Mesendoderm (in vitro differentiated cells): ENCODE measurements at regions not wholly inside any gene's neighbourhood (a gene's known extent, or its start where the extent isn't known, plus 50 kb on each side); places are given as distances from the start of the nearest gene placed in this dataset.

Source experiments
- DNase-seq: peaks from one replicate; pipeline ENCODE4 v3.0.0; 2013
- H2AK5ac ChIP-seq: 2 replicates; pipeline ENCODE4 v1.6.1; 2013; ENCODE audit warnings: low read length, inconsistent platforms
- H2BK120ac ChIP-seq: 2 replicates; pipeline ENCODE4 v1.6.1; 2013; ENCODE audit warnings: low read depth, mild to moderate bottlenecking, low read length, moderate library complexity, mixed read lengths
- H2BK15ac ChIP-seq: replicated peaks from 2 replicates; pipeline ENCODE4 v1.6.1; 2013; ENCODE audit warnings: low read depth, mild to moderate bottlenecking, moderate library complexity
- H2BK5ac ChIP-seq: 2 replicates; pipeline ENCODE4 v1.6.1; 2013; ENCODE audit warnings: low read length, inconsistent platforms
- H3K18ac ChIP-seq: 2 replicates; pipeline ENCODE4 v1.6.1; 2013; ENCODE audit warnings: mild to moderate bottlenecking, low read length, mixed read lengths
- H3K23ac ChIP-seq: one replicate; pipeline ENCODE4 v1.6.1; 2013; ENCODE audit warnings: low read length
- H3K27ac ChIP-seq: 2 replicates; pipeline ENCODE4 v1.5.1; 2013; ENCODE audit warnings: low read depth, mild to moderate bottlenecking, inconsistent platforms, low read length, moderate library complexity
- H3K27me3 ChIP-seq: 2 replicates; pipeline ENCODE4 v1.6.1; 2013; ENCODE audit warnings: low read length, control low read depth, mild to moderate bottlenecking, inconsistent platforms; ENCODE audit not compliant: insufficient read depth, poor library complexity
- H3K36me3 ChIP-seq: 2 replicates; pipeline ENCODE4 v1.6.1; 2013; ENCODE audit warnings: low read length, inconsistent platforms; ENCODE audit not compliant: control insufficient read depth, insufficient read depth
- H3K4ac ChIP-seq: one replicate; pipeline ENCODE4 v1.6.1; 2013; ENCODE audit warnings: low read depth, mild to moderate bottlenecking, low read length, moderate library complexity
- H3K4me1 ChIP-seq: 2 replicates; pipeline ENCODE4 v1.6.1; 2013; ENCODE audit warnings: low read depth, low read length, inconsistent platforms; ENCODE audit not compliant: control insufficient read depth
- H3K4me2 ChIP-seq: 2 replicates; pipeline ENCODE4 v1.6.1; 2013; ENCODE audit warnings: low read length
- H3K4me3 ChIP-seq: 2 replicates; pipeline ENCODE4 v1.5.1; 2013; ENCODE audit warnings: mild to moderate bottlenecking, low read length
- H3K56ac ChIP-seq: one replicate; pipeline ENCODE4 v1.6.1; 2013; ENCODE audit warnings: low read length
- H3K79me1 ChIP-seq: 2 replicates; pipeline ENCODE4 v1.6.1; 2013; ENCODE audit warnings: low read length, inconsistent platforms
- H3K79me2 ChIP-seq: 2 replicates; pipeline ENCODE4 v1.6.1; 2013; ENCODE audit warnings: mild to moderate bottlenecking, low read length; ENCODE audit not compliant: control insufficient read depth, insufficient read depth
- H3K9ac ChIP-seq: 2 replicates; pipeline ENCODE4 v1.6.1; 2013; ENCODE audit warnings: low read length, inconsistent platforms
- H4K5ac ChIP-seq: one replicate; pipeline ENCODE4 v1.6.1; 2013; ENCODE audit warnings: low read length
- H4K8ac ChIP-seq: one replicate; pipeline ENCODE4 v1.6.1; 2013; ENCODE audit warnings: low read depth, mild to moderate bottlenecking, control low read depth, low read length, moderate library complexity
- WGBS: extraction: QIAGEN DNeasy Blood & Tissue Kit; methylation state at CpG from one replicate; pipeline ENCODE4 v1.1.7; 2013; ENCODE audit warnings: low lambda C conversion rate, missing lambda C conversion rate; ENCODE audit not compliant: insufficient coverage; ENCODE audit errors: extremely low coverage; 5-methylcytosine and 5-hydroxymethylcytosine counted together

GRCh38 chr5:12695651-12696050 is 791.4 kb upstream of the CTNND2 start:
- Histone ChIP-seq H3K56ac (no peak overlapping the region), H2BK120ac (no peak overlapping the region), H3K79me2 (no peaks in the 10 kb centered on the region), H3K4me3 (no peak overlapping the region), H3K27me3 (no peaks in the 10 kb centered on the region), H3K4me2 (no peak overlapping the region), H3K27ac (no peak overlapping the region), H2AK5ac (no peak overlapping the region), H3K18ac (no peak overlapping the region), H2BK5ac (no peak overlapping the region), H4K5ac (no peak overlapping the region), H3K36me3 (no peaks in the 10 kb centered on the region), H3K4ac (no peak overlapping the region), H2BK15ac (no peak overlapping the region), H3K9ac (no peak overlapping the region), H3K79me1 (no peaks in the 10 kb centered on the region), H3K23ac (no peak overlapping the region), H4K8ac (no peak overlapping the region), H3K4me1 (no peaks in the 10 kb centered on the region)
- DNase-seq: no peak
- WGBS: no CpG with 5 or more reads among the region's 1 CpG

DNA sequence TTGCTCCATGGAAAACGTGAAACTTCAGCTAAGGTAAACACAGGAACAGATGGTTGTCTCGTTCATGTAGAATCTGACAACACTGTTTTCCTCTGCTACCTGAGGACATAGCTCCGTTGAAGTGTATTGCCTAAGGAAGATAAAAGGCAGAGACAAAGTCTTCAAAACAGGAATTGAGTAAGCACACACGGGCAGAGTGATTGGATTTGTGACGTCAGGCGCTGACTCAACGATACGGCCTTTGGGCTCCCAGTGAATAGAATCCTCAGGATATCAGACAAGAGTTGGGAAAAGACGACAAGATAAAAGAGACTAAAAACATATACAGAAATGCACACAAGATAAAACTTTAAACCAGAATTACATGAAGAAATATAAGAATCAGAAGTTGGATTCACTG is 787.1 kb upstream of the CTNND2 start:
- Histone ChIP-seq H4K5ac (no peak overlapping the region), H2BK5ac (no peak overlapping the region), H3K36me3 (no peaks in the 10 kb centered on the region), H3K79me1 (no peaks in the 10 kb centered on the region), H3K56ac (no peak overlapping the region), H3K9ac (no peak overlapping the region), H3K4me2 (no peak overlapping the region), H3K23ac (no peak overlapping the region), H3K27ac (no peak overlapping the region), H3K4me1 (no peaks in the 10 kb centered on the region), H2BK15ac (no peak overlapping the region), H3K4ac (peak overlapping the region; percentile 16), H3K18ac (no peak overlapping the region), H3K79me2 (no peaks in the 10 kb centered on the region), H2BK120ac (no peak overlapping the region), H3K4me3 (no peak overlapping the region), H4K8ac (no peak overlapping the region), H2AK5ac (no peak overlapping the region), H3K27me3 (no peaks in the 10 kb centered on the region)
- no CpG with 5 or more reads among the region's 9 CpGs for WGBS
- peak; percentile 27 for DNase-seq

DNA sequence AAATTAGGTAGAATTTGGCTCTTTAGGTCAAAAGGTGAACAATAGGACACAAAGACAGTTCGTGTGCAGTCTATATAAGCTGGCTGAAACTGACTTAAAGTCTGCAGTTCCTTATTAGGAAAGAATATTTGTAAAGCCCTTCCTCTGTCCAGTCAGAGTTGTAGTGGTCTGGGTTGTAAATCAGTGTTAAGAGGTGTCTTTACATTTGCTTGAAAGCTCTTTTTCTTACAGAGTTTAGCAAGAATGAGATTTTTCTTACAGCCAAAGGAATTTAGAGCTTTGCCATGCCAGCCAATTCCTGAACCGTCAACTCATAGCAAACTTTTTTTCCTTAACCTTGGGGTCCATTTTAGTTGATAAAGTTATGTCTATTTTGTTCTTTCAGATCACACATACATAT is 786.1 kb upstream of the CTNND2 start:
- no peak overlapping the region for H4K8ac ChIP-seq
- no peak overlapping the region for H3K18ac ChIP-seq
- no peak overlapping the region for H3K56ac ChIP-seq
- H2BK5ac ChIP-seq: no peak overlapping the region
- no peaks in the 10 kb centered on the region for H3K79me1 ChIP-seq
- no peak overlapping the region for H3K27ac ChIP-seq
- H3K36me3 ChIP-seq: no peaks in the 10 kb centered on the region
- H3K9ac ChIP-seq: no peak overlapping the region
- no peak overlapping the region for H3K4ac ChIP-seq
- no peak overlapping the region for H3K23ac ChIP-seq
- H2BK15ac ChIP-seq: no peak overlapping the region
- no peaks in the 10 kb centered on the region for H3K4me1 ChIP-seq
- H3K27me3 ChIP-seq: no peaks in the 10 kb centered on the region
- H3K79me2 ChIP-seq: no peaks in the 10 kb centered on the region
- no peak overlapping the region for H4K5ac ChIP-seq
- DNase-seq: no peak
- H3K4me2 ChIP-seq: no peak overlapping the region
- H2BK120ac ChIP-seq: no peak overlapping the region
- no peak overlapping the region for H3K4me3 ChIP-seq
- WGBS: no CpG with 5 or more reads among the region's 2 CpGs
- no peak overlapping the region for H2AK5ac ChIP-seq

DNA sequence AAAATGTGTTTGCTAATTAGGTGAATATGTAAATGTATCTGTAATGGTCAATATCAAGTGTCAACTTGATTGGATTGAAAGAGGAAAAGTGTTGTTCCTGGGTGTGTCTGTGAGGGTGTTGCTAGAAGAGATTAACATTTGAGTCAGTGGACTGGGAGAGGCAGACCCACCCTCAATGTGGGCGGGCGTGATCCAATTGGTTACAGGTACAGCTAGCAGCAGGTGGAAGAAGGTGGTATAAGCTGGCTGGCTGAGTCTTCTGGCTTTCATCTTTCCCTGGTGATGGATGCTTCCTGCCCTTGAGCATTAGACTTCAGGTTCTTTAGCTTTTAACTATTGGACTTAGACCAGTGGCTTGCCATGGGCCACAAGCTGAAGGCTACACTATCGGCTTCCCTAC is 779.0 kb upstream of the CTNND2 start:
- no peak for DNase-seq
- Histone ChIP-seq H3K23ac (no peak overlapping the region), H3K79me2 (no peaks in the 10 kb centered on the region), H3K4me2 (no peak overlapping the region), H3K27ac (no peak overlapping the region), H3K4me1 (no peaks in the 10 kb centered on the region), H3K18ac (no peak overlapping the region), H2AK5ac (no peak overlapping the region), H3K56ac (no peak overlapping the region), H3K4me3 (no peak overlapping the region), H2BK120ac (no peak overlapping the region), H3K9ac (no peak overlapping the region), H2BK15ac (no peak overlapping the region), H3K36me3 (no peaks in the 10 kb centered on the region), H2BK5ac (no peak overlapping the region), H3K4ac (no peak overlapping the region), H3K79me1 (no peaks in the 10 kb centered on the region), H3K27me3 (no peaks in the 10 kb centered on the region), H4K5ac (no peak overlapping the region), H4K8ac (no peak overlapping the region)
- WGBS: no CpG with 5 or more reads among the region's 3 CpGs

DNA sequence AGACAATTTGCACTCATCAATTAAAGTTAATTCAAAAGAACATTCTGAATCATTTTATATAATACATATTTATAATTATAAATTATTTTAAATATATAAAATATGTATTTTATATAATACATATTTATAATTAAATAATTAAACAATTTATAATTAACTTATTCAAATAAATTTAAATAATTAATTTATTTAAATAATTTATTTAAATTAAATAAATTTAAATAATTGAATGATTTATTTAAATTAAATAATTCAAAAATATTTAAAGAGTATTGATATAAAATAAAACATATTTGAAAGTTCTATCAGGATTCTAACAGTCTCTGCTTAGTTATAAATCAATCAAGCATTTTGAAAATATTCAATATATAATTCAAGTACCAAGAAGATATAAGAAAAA is 775.5 kb upstream of the CTNND2 start:
- Histone ChIP-seq H3K27ac (no peak overlapping the region), H3K4me1 (no peaks in the 10 kb centered on the region), H3K9ac (no peak overlapping the region), H3K27me3 (no peaks in the 10 kb centered on the region), H4K5ac (no peak overlapping the region), H3K4ac (no peak overlapping the region), H2BK5ac (no peak overlapping the region), H2BK15ac (no peak overlapping the region), H3K79me2 (no peaks in the 10 kb centered on the region), H3K4me2 (no peak overlapping the region), H3K23ac (no peak overlapping the region), H4K8ac (no peak overlapping the region), H2AK5ac (no peak overlapping the region), H3K18ac (no peak overlapping the region), H3K79me1 (no peaks in the 10 kb centered on the region), H2BK120ac (no peak overlapping the region), H3K56ac (no peak overlapping the region), H3K4me3 (no peak overlapping the region), H3K36me3 (no peaks in the 10 kb centered on the region)
- no peak for DNase-seq

- no peak overlapping the region for H3K56ac ChIP-seq
- DNase-seq: no peak
- H4K5ac ChIP-seq: no peak overlapping the region
- H3K36me3 ChIP-seq: no peaks in the 10 kb centered on the region
- no peak overlapping the region for H3K4ac ChIP-seq
- H2AK5ac ChIP-seq: no peak overlapping the region
- H3K23ac ChIP-seq: no peak overlapping the region
- H2BK5ac ChIP-seq: no peak overlapping the region
- H3K4me3 ChIP-seq: no peak overlapping the region
- no CpG with 5 or more reads among the region's 6 CpGs for WGBS
- no peaks in the 10 kb centered on the region for H3K4me1 ChIP-seq
- H2BK15ac ChIP-seq: no peak overlapping the region
- no peak overlapping the region for H2BK120ac ChIP-seq
- H3K4me2 ChIP-seq: no peak overlapping the region
- no peaks in the 10 kb centered on the region for H3K79me1 ChIP-seq
- no peak overlapping the region for H3K18ac ChIP-seq
- no peak overlapping the region for H4K8ac ChIP-seq
- H3K27me3 ChIP-seq: no peaks in the 10 kb centered on the region
- H3K79me2 ChIP-seq: no peaks in the 10 kb centered on the region
- H3K9ac ChIP-seq: no peak overlapping the region
- no peak overlapping the region for H3K27ac ChIP-seq
These were observed 771.7 kb upstream of the CTNND2 start for GRCh38 chr5:12675959-12676358.
